Parathyroid adenoma (tissue), 2 donors: ENCODE measurements at regions not wholly inside any gene's neighbourhood (a gene's known extent, or its start where the extent isn't known, plus 50 kb on each side); places are given as distances from the start of the nearest gene placed in this dataset.

Source experiments
- H2AFZ ChIP-seq: fragments of 300-600 bp; sonication (generic); one replicate; pipeline ENCODE4 v1.7.0; 2017; ENCODE audit warnings: antibody characterized with exemption, mild to moderate bottlenecking
- H3K27ac ChIP-seq: fragments of 300-600 bp; sonication (generic); one replicate; pipeline ENCODE4 v1.7.0; 2017
- H3K27me3 ChIP-seq: fragments of 300-600 bp; sonication (generic); one replicate; pipeline ENCODE4 v1.7.0; 2017; ENCODE audit warnings: low read length; ENCODE audit not compliant: control insufficient read depth, insufficient read depth
- H3K36me3 ChIP-seq: fragments of 300-600 bp; sonication (generic); one replicate; pipeline ENCODE4 v1.7.0; 2017; ENCODE audit warnings: low read length; ENCODE audit not compliant: control insufficient read depth, insufficient read depth
- H3K4me1 ChIP-seq: fragments of 300-600 bp; sonication (generic); one replicate; pipeline ENCODE4 v1.7.0; 2017; ENCODE audit warnings: control low read depth
- H3K4me2 ChIP-seq: fragments of 300-600 bp; sonication (generic); one replicate; pipeline ENCODE4 v1.7.0; 2017; ENCODE audit warnings: low read length
- H3K4me3 ChIP-seq: fragments of 300-600 bp; sonication (generic); one replicate; pipeline ENCODE4 v1.7.0; 2017; ENCODE audit warnings: low read depth, low read length
- H3K79me2 ChIP-seq: fragments of 300-600 bp; sonication (generic); one replicate; pipeline ENCODE4 v1.7.0; 2017; ENCODE audit warnings: control low read depth
- H3K9ac ChIP-seq: fragments of 300-600 bp; sonication (generic); one replicate; pipeline ENCODE4 v1.7.0; 2017; ENCODE audit warnings: mild to moderate bottlenecking
- H3K9me3 ChIP-seq: fragments of 300-600 bp; sonication (generic); one replicate; pipeline ENCODE4 v1.7.0; 2017; ENCODE audit warnings: low read length; ENCODE audit not compliant: control insufficient read depth
- CTCF ChIP-seq: fragments of 300-600 bp; sonication (generic); IDR thresholded peaks from one replicate; pipeline ENCODE4 v1.7.0; 2017; ENCODE audit warnings: antibody characterized with exemption, mild to moderate bottlenecking
- donor health status: primary hyperparathyroidism.

GRCh38 chr12:97184127-97184773 is 277.2 kb downstream of the NEDD1 start:
- H3K4me3 ChIP-seq: no peak overlapping the region
- no peak for TF ChIP-seq CTCF
- H3K4me2 ChIP-seq: no peak overlapping the region
- no peaks in the 10 kb centered on the region for H3K4me1 ChIP-seq
- H2AFZ ChIP-seq: no peak overlapping the region
- H3K27me3 ChIP-seq: no peaks in the 10 kb centered on the region
- no peaks in the 10 kb centered on the region for H3K9me3 ChIP-seq
- H3K36me3 ChIP-seq: no peaks in the 10 kb centered on the region
- no peak overlapping the region for H3K27ac ChIP-seq
- H3K79me2 ChIP-seq: no peaks in the 10 kb centered on the region
- no peak overlapping the region for H3K9ac ChIP-seq

GRCh38 chr12:97185567-97185966 is 277.0 kb upstream of the RMST start:
- TF ChIP-seq CTCF: no peak
- H3K4me2 ChIP-seq: no peak overlapping the region
- no peaks in the 10 kb centered on the region for H3K9me3 ChIP-seq
- no peak overlapping the region for H3K9ac ChIP-seq
- H2AFZ ChIP-seq: no peak overlapping the region
- no peaks in the 10 kb centered on the region for H3K36me3 ChIP-seq
- no peaks in the 10 kb centered on the region for H3K4me1 ChIP-seq
- no peaks in the 10 kb centered on the region for H3K79me2 ChIP-seq
- H3K4me3 ChIP-seq: no peak overlapping the region
- no peak overlapping the region for H3K27ac ChIP-seq
- no peaks in the 10 kb centered on the region for H3K27me3 ChIP-seq

GRCh38 chr12:97194546-97194945 is 268.1 kb upstream of the RMST start:
- Histone ChIP-seq H3K4me3 (no peak overlapping the region), H3K27me3 (no peaks in the 10 kb centered on the region), H3K4me1 (no peaks in the 10 kb centered on the region), H3K4me2 (no peak overlapping the region), H3K36me3 (no peaks in the 10 kb centered on the region), H2AFZ (no peak overlapping the region), H3K79me2 (no peaks in the 10 kb centered on the region), H3K27ac (no peak overlapping the region), H3K9ac (no peak overlapping the region), H3K9me3 (no peaks in the 10 kb centered on the region)
- no peak for TF ChIP-seq CTCF

- H3K4me1 ChIP-seq: no peaks in the 10 kb centered on the region
- no peak overlapping the region for H3K4me2 ChIP-seq
- H3K9ac ChIP-seq: no peak overlapping the region
- no peak overlapping the region for H3K27ac ChIP-seq
- H3K4me3 ChIP-seq: no peak overlapping the region
- no peaks in the 10 kb centered on the region for H3K9me3 ChIP-seq
- no peak overlapping the region for H2AFZ ChIP-seq
- no peak for TF ChIP-seq CTCF
- H3K36me3 ChIP-seq: no peaks in the 10 kb centered on the region
- no peaks in the 10 kb centered on the region for H3K79me2 ChIP-seq
- no peaks in the 10 kb centered on the region for H3K27me3 ChIP-seq
Observed at GRCh38 chr12:97200181-97200580, 262.4 kb upstream of the RMST start.

- H2AFZ ChIP-seq: no peak overlapping the region
- H3K27ac ChIP-seq: no peak overlapping the region
- no peaks in the 10 kb centered on the region for H3K9me3 ChIP-seq
- no peaks in the 10 kb centered on the region for H3K27me3 ChIP-seq
- no peak overlapping the region for H3K4me2 ChIP-seq
- TF ChIP-seq CTCF: no peak
- no peaks in the 10 kb centered on the region for H3K36me3 ChIP-seq
- H3K4me1 ChIP-seq: no peaks in the 10 kb centered on the region
- H3K79me2 ChIP-seq: no peaks in the 10 kb centered on the region
- no peak overlapping the region for H3K4me3 ChIP-seq
- no peak overlapping the region for H3K9ac ChIP-seq
Observed at GRCh38 chr12:97203408-97203807, 259.2 kb upstream of the RMST start.
